ENCODE measurements at regions not wholly inside any gene's neighbourhood (a gene's known extent, or its start where the extent isn't known, plus 50 kb on each side); places are given as distances from the start of the nearest gene placed in this dataset.

DNA sequence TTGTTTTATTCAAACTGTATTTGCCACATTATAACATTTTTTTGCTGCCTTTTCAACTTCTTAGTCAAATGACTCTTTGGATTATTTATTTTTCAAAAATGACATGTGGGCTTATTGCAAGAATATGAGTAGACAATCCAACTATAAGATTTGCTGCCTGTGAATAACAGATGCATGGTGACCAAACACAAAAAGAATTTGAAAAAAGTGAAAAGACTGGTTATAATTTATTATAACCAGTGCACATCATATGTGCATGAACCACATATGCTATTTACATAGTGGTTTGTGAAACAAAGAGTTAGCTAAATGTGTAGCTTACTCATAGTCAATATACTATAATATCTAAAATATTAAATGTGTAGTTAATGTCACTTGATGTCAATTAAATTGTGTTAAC is 2086.8 kb downstream of the ARAP2 start:
- H3K9me3 ChIP-seq (ENCODE audit: control insufficient read depth, insufficient read depth, low read depth, low read length), result no peaks in the 10 kb centered on the region
- no peaks in the 10 kb centered on the region for H3K36me3 ChIP-seq (ENCODE audit: control insufficient read depth, insufficient read depth, low read length)
- ChIA-PET CTCF (no interaction called here), POLR2A (no interaction called here)
- ATAC-seq (no peak), DNase-seq (ENCODE audit: low read depth, low spot score) (no peak)
- no peak for TF ChIP-seq TCF7L2 (IDR thresholded peaks at IDR 0.05; ENCODE audit: low read depth, low read length)
- no peaks in the 10 kb centered on the region for H3K27me3 ChIP-seq (ENCODE audit: control insufficient read depth, insufficient read depth, low read length)
- intact Hi-C loops (cut with micrococcal nuclease; ENCODE audit: unreplicated experiment), result no loop called here
- H3K4me3 ChIP-seq (ENCODE audit: low read depth in 2 of 2, low read length in 2 of 2), result no peak overlapping the region
- BruUV-seq (replicated peaks), result no TSS peak
- in situ Hi-C loops (cut with HindIII; ENCODE audit: low pct_unique_long_range_greater_than_20kb, low sequenced_read_pairs), result no loop called here
- H3K27ac ChIP-seq (ENCODE audit: low read length), result no peak overlapping the region
- H3K4me1 ChIP-seq (ENCODE audit: control insufficient read depth, insufficient read depth, low read length), result no peaks in the 10 kb centered on the region

DNA sequence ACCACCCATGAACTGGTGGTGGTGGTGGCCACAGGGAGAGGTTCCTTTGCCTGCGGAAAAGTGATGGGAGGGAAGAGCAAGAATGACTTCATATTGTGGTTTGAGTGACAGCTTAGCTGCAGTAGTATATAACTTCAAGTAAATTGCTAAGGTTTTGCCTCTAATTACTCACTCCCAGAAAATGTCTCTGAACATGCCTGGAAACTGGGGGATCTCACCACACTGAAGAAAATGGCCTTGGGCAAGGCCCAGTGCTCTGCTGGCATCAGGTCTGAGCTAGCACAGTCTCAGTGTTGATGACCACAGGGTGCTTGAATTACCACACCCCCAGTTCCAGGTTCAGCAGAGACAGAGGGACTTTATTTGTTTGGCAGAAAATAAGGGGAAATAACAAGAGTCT is 2085.4 kb downstream of the ARAP2 start:
- intact Hi-C loops (cut with micrococcal nuclease; ENCODE audit: unreplicated experiment) (no loop called here), in situ Hi-C loops (cut with HindIII; ENCODE audit: low pct_unique_long_range_greater_than_20kb, low sequenced_read_pairs) (no loop called here)
- BruUV-seq (replicated peaks), result no TSS peak
- ATAC-seq (no peak), DNase-seq (ENCODE audit: low read depth, low spot score) (no peak)
- Histone ChIP-seq H3K27ac (ENCODE audit: low read length) (no peak overlapping the region), H3K36me3 (ENCODE audit: control insufficient read depth, insufficient read depth, low read length) (no peaks in the 10 kb centered on the region), H3K27me3 (ENCODE audit: control insufficient read depth, insufficient read depth, low read length) (no peaks in the 10 kb centered on the region), H3K4me1 (ENCODE audit: control insufficient read depth, insufficient read depth, low read length) (no peaks in the 10 kb centered on the region), H3K4me3 (ENCODE audit: low read depth in 2 of 2, low read length in 2 of 2) (no peak overlapping the region), H3K9me3 (ENCODE audit: control insufficient read depth, insufficient read depth, low read depth, low read length) (no peaks in the 10 kb centered on the region)
- POLR2A ChIA-PET, result no interaction called here
- CTCF ChIA-PET, result no interaction called here
- no peak for TF ChIP-seq TCF7L2 (IDR thresholded peaks at IDR 0.05; ENCODE audit: low read depth, low read length)
- TF ChIP-seq POLR2AphosphoS5 (IDR thresholded peaks at IDR 0.05; ENCODE audit: low read depth, low read length), result no peak
- TF ChIP-seq SIN3A (IDR thresholded peaks at IDR 0.05; ENCODE audit: borderline replicate concordance, insufficient read depth, low read depth, low read length), result no peak
- TF ChIP-seq, protein P1, sequence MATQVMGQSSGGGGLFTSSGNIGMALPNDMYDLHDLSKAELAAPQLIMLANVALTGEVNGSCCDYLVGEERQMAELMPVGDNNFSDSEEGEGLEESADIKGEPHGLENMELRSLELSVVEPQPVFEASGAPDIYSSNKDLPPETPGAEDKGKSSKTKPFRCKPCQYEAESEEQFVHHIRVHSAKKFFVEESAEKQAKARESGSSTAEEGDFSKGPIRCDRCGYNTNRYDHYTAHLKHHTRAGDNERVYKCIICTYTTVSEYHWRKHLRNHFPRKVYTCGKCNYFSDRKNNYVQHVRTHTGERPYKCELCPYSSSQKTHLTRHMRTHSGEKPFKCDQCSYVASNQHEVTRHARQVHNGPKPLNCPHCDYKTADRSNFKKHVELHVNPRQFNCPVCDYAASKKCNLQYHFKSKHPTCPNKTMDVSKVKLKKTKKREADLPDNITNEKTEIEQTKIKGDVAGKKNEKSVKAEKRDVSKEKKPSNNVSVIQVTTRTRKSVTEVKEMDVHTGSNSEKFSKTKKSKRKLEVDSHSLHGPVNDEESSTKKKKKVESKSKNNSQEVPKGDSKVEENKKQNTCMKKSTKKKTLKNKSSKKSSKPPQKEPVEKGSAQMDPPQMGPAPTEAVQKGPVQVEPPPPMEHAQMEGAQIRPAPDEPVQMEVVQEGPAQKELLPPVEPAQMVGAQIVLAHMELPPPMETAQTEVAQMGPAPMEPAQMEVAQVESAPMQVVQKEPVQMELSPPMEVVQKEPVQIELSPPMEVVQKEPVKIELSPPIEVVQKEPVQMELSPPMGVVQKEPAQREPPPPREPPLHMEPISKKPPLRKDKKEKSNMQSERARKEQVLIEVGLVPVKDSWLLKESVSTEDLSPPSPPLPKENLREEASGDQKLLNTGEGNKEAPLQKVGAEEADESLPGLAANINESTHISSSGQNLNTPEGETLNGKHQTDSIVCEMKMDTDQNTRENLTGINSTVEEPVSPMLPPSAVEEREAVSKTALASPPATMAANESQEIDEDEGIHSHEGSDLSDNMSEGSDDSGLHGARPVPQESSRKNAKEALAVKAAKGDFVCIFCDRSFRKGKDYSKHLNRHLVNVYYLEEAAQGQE (IDR thresholded peaks at IDR 0.05; ENCODE audit: insufficient read depth in 1 of 2, low read depth in 2 of 2, low read length in 1 of 2), result no peak
- TF ChIP-seq, protein P2, sequence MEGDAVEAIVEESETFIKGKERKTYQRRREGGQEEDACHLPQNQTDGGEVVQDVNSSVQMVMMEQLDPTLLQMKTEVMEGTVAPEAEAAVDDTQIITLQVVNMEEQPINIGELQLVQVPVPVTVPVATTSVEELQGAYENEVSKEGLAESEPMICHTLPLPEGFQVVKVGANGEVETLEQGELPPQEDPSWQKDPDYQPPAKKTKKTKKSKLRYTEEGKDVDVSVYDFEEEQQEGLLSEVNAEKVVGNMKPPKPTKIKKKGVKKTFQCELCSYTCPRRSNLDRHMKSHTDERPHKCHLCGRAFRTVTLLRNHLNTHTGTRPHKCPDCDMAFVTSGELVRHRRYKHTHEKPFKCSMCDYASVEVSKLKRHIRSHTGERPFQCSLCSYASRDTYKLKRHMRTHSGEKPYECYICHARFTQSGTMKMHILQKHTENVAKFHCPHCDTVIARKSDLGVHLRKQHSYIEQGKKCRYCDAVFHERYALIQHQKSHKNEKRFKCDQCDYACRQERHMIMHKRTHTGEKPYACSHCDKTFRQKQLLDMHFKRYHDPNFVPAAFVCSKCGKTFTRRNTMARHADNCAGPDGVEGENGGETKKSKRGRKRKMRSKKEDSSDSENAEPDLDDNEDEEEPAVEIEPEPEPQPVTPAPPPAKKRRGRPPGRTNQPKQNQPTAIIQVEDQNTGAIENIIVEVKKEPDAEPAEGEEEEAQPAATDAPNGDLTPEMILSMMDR (IDR thresholded peaks at IDR 0.05), result no peak

DNA sequence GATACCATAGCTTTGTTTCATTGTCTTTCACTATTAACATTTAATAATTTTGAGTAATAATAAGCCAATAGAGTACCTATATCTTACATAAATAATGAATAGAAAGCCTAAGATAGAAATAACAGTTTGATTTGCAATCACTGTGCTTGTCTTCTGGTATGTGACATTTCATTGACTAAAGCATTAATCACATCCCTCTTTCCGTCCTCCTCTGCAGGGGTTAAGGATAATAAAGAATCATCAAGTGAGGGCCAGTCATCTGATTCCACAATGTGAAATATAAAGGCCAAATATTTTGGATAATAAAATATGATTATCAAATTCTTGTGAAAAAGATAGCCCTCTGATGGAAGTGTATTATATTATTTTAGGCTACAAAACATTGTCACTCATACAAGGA is 2073.4 kb downstream of the ARAP2 start:
- intact Hi-C loops (cut with micrococcal nuclease; ENCODE audit: unreplicated experiment), result no loop called here
- H3K27me3 ChIP-seq (ENCODE audit: control insufficient read depth, insufficient read depth, low read length), result no peaks in the 10 kb centered on the region
- H3K4me3 ChIP-seq (ENCODE audit: low read depth in 2 of 2, low read length in 2 of 2), result no peak overlapping the region
- no peaks in the 10 kb centered on the region for H3K4me1 ChIP-seq (ENCODE audit: control insufficient read depth, insufficient read depth, low read length)
- BruUV-seq (replicated peaks), result no TSS peak
- ChIA-PET CTCF (no interaction called here), POLR2A (interaction anchor here (0.7 kb wide), 1 partner anchor 1122 kb away, joined by 3 read pairs; no protein-coding TSS in a partner anchor)
- DNase-seq (ENCODE audit: low read depth, low spot score), result no peak
- no peak overlapping the region for H3K27ac ChIP-seq (ENCODE audit: low read length)
- TF ChIP-seq, protein P1 (IDR thresholded peaks at IDR 0.05; ENCODE audit: insufficient read depth in 1 of 2, low read depth in 2 of 2, low read length in 1 of 2), result no peak
- TF ChIP-seq SIN3A (IDR thresholded peaks at IDR 0.05; ENCODE audit: borderline replicate concordance, insufficient read depth, low read depth, low read length) (no peak), POLR2AphosphoS5 (IDR thresholded peaks at IDR 0.05; ENCODE audit: low read depth, low read length) (no peak), TCF7L2 (IDR thresholded peaks at IDR 0.05; ENCODE audit: low read depth, low read length) (no peak)
- TF ChIP-seq, protein P2 (IDR thresholded peaks at IDR 0.05), result no peak
- H3K36me3 ChIP-seq (ENCODE audit: control insufficient read depth, insufficient read depth, low read length), result no peaks in the 10 kb centered on the region
- ATAC-seq, result no peak
- in situ Hi-C loops (cut with HindIII; ENCODE audit: low pct_unique_long_range_greater_than_20kb, low sequenced_read_pairs), result no loop called here
- no peaks in the 10 kb centered on the region for H3K9me3 ChIP-seq (ENCODE audit: control insufficient read depth, insufficient read depth, low read depth, low read length)

Data from Panc1 (cell line).